Heart left ventricle (tissue), 13 donors: ENCODE measurements at regions not wholly inside any gene's neighbourhood (a gene's known extent, or its start where the extent isn't known, plus 50 kb on each side); places are given as distances from the start of the nearest gene placed in this dataset.

Experiments
- CTCF ChIP-seq, 12 donors: fragments of 200-600 bp; sonication (generic) in 4 of 12; IDR thresholded peaks; one replicate each; pipeline versions ENCODE4 v1.5.0 to v1.8.0; 2018 to 2022; ENCODE audit warnings: antibody characterized with exemption in 12 of 12, mild to moderate bottlenecking in 5 of 12
- POLR2A ChIP-seq, 2 donors: fragments of 450-650 bp; IDR thresholded peaks; one replicate each; pipeline ENCODE4 v1.6.1; 2017; ENCODE audit warnings: antibody characterized with exemption in 2 of 2, mild to moderate bottlenecking in 2 of 2, moderate library complexity in 2 of 2
- donor health status: ischemic (EF 13 %, LVEDD 7.1; RV severe dilation, severe dysfunction).
- donor health status: DM: no; HTN: yes; CAD: no.
- donor health status: DM: no; HTN: no; CAD: no.
- donor health status: ischemic (EF 25% LVEDD 6.9; RV normal size, moderate dysfunction).
- donor health status: ischemic (EF 25% LVEDD 5.7; RV mildly dilated, moderate dysfunction).
- donor health status: ischemic (EF 35%, LVEDD 5.7; RV mildly dilated, moderate dysfunction).
- donor health status: nonischemic (EF 11% LVEDD 7.7; RV severe dilation, severe dysfunction).
- donor health status: DM: yes; HTN: yes; CAD: no.
- donor health status: PGD.
- donor health status: ischemic (EF 29% LVEDD 5.4; RV normal size, mild dysfunction).
- donor health status: nonischemic (EF 23%, LVEDD 6.1; RV moderate dilation, normal function).

DNA sequence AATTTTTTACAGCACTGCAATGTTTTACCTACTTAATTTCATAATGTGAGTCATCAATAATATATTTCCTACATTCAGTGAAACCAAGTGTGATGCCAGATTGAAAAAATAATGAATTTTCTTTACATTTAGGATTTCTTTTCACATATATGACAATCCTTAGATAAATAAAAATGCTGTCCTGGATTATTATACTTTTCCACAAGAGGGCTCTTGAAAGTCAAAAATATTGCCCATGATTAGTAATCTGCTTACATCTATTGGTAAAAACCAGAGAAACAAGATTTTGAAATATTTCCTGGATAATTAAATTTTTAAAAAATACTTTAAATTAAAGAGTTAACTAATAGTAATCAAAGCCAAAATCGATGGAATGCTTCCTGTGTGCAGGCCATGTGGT is 86.8 kb upstream of the PLPPR4 start:
- TF ChIP-seq CTCF (IDR thresholded peaks at IDR 0.05) (no peak), POLR2A (IDR thresholded peaks at IDR 0.05) (no peak)
